K562 (cell line): ENCODE measurements at regions not wholly inside any gene's neighbourhood (a gene's known extent, or its start where the extent isn't known, plus 50 kb on each side); places are given as distances from the start of the nearest gene placed in this dataset.

Experiments
- CEBPB ChIP-seq: fragments of 450-650 bp; IDR thresholded peaks from 2 replicates; pipeline ENCODE4 v1.6.1; 2016; ENCODE audit warnings: missing genetic modification characterization, missing compliant biosample characterization
- E2F6 ChIP-seq, 2 experiments: IDR thresholded peaks; 2 replicates each; pipeline ENCODE4 v1.6.1; 2011; ENCODE audit warnings: borderline replicate concordance in 1 of 2, control low read depth in 1 of 2, low read depth in 1 of 2, low read length in 1 of 2, mild to moderate bottlenecking in 1 of 2, mixed read lengths in 1 of 2, moderate library complexity in 1 of 2; ENCODE audit not compliant: insufficient read depth in 1 of 2, insufficient read length in 1 of 2, poor library complexity in 1 of 2, severe bottlenecking in 1 of 2; ENCODE audit errors: extremely low read depth in 1 of 2
- HMGXB4 ChIP-seq: sonication (generic); formaldehyde crosslinking; IDR thresholded peaks from 2 replicates; pipeline ENCODE4 v1.8.1; 2023; ENCODE audit warnings: mild to moderate bottlenecking, missing genetic modification reagents
- KDM1A ChIP-seq, 2 experiments: fragments of 450-650 bp; IDR thresholded peaks; 2 replicates each; pipeline ENCODE4 v1.6.1; 2016; ENCODE audit warnings: mild to moderate bottlenecking in 2 of 2
- PRDM10 ChIP-seq: fragments of 450-650 bp; IDR thresholded peaks from 2 replicates; pipeline ENCODE4 v1.6.1; 2018; ENCODE audit not compliant: partially characterized antibody
- ZBED1 ChIP-seq: IDR thresholded peaks from 2 replicates; pipeline ENCODE4 v1.6.1; 2014
- ZNF57 ChIP-seq: fragments of 450-650 bp; formaldehyde crosslinking; IDR thresholded peaks from 2 replicates; pipeline ENCODE4 v1.4.0; 2020; ENCODE audit warnings: mild to moderate bottlenecking, moderate library complexity

- TF ChIP-seq PRDM10 (peak; percentile 28), CEBPB (tag) (peak; percentile 54; the same call in 1 of the 2 replicates), HMGXB4 (CRISPR knock-in tag) (no peak), E2F6 (IDR thresholded peaks at IDR 0.05; ENCODE audit: borderline replicate concordance in 1 of 2, extremely low read depth in 1 of 2, insufficient read depth in 1 of 2, insufficient read length in 1 of 2, low read depth in 1 of 2, low read length in 1 of 2, poor library complexity in 1 of 2, severe bottlenecking in 1 of 2) (peak in 1 of 2 experiments; percentile 25), ZBED1 (no peak), KDM1A (IDR thresholded peaks at IDR 0.05) (no peak), ZNF57 (CRISPR knock-in tag) (no peak)
Measured at GRCh38 chr5:89308606-89309040, 425.6 kb upstream of the MEF2C start (continued).
